Caco-2 (cell line): ENCODE measurements at regions not wholly inside any gene's neighbourhood (a gene's known extent, or its start where the extent isn't known, plus 50 kb on each side); places are given as distances from the start of the nearest gene placed in this dataset.

Source experiments
- BruUV-seq: library from RNA; stranded (reverse); fragments of 400-500 nt; replicated peaks from 2 replicates; lab custom pipeline; 2021; lab: Mats Ljungman, UMichigan
- CTCF ChIA-PET: fragments of 300-600 bp; sonication (Branson Sonifier 250); formaldehyde crosslinking; loops from one replicate; lab custom pipeline; 2022; ENCODE audit warnings: antibody characterized with exemption; lab: Charles Lee
- POLR2A ChIA-PET: fragments of 300-600 bp; sonication (Branson Sonifier 250); formaldehyde crosslinking; loops from one replicate; lab custom pipeline; 2022; ENCODE audit warnings: antibody characterized with exemption; lab: Charles Lee
- DNase-seq, 2 experiments: peaks; one replicate each; pipeline versions ENCODE4 v3.0.0 to v3.0.0-alpha.2; 2020 to 2022
- H3K27me3 ChIP-seq: replicated peaks from 2 replicates; pipeline ENCODE4 v1.6.0; 2011; ENCODE audit warnings: low read length; ENCODE audit not compliant: control insufficient read depth, insufficient read depth
- H3K36me3 ChIP-seq: 2 replicates; pipeline ENCODE4 v1.5.1; 2011; ENCODE audit warnings: low read length; ENCODE audit not compliant: control insufficient read depth, insufficient read depth
- H3K4me1 ChIP-seq: fragments of 250-450 bp; sonication (Bioruptor Pico); 2 replicates; pipeline ENCODE4 v1.5.1; 2020; ENCODE audit warnings: mild to moderate bottlenecking
- H3K4me3 ChIP-seq: 2 replicates; pipeline ENCODE4 v1.5.1; 2011; ENCODE audit warnings: low read depth, mild to moderate bottlenecking, control low read depth, low read length
- H3K9me3 ChIP-seq: fragments of 250-450 bp; sonication (Bioruptor Pico); 2 replicates; pipeline ENCODE4 v1.5.1; 2020; ENCODE audit warnings: mild to moderate bottlenecking, moderate library complexity
- H3K27ac Mint-ChIP-seq: one replicate; pipeline ENCODE4 v1.8.0; 2022; ENCODE audit warnings: mixed read lengths; ENCODE audit not compliant: unreplicated experiment
- H3K27me3 Mint-ChIP-seq: one replicate; pipeline ENCODE4 v1.8.0; 2022; ENCODE audit warnings: mixed read lengths; ENCODE audit not compliant: insufficient read depth, unreplicated experiment
- H3K36me3 Mint-ChIP-seq: one replicate; pipeline ENCODE4 v1.8.0; 2022; ENCODE audit warnings: mild to moderate bottlenecking, mixed read lengths; ENCODE audit not compliant: insufficient read depth, unreplicated experiment
- H3K4me1 Mint-ChIP-seq: one replicate; pipeline ENCODE4 v1.8.0; 2022; ENCODE audit warnings: low read depth, mixed read lengths; ENCODE audit not compliant: unreplicated experiment
- H3K4me3 Mint-ChIP-seq: one replicate; pipeline ENCODE4 v1.8.0; 2022; ENCODE audit warnings: mild to moderate bottlenecking, moderate library complexity, mixed read lengths; ENCODE audit not compliant: unreplicated experiment
- H3K9me3 Mint-ChIP-seq: one replicate; pipeline ENCODE4 v1.8.0; 2022; ENCODE audit warnings: mixed read lengths; ENCODE audit not compliant: unreplicated experiment
- CTCF ChIP-seq, 2 experiments: fragments of 200-600 bp in 1 of 2; IDR thresholded peaks; 1 replicate in 1 of 2; 2 replicates in 1 of 2; pipeline versions ENCODE4 v1.5.1 to v1.8.0; 2011 to 2022; ENCODE audit warnings: antibody characterized with exemption in 1 of 2, control low read depth in 1 of 2, inconsistent platforms in 1 of 2, low read depth in 1 of 2, low read length in 1 of 2, mild to moderate bottlenecking in 1 of 2, moderate library complexity in 1 of 2; ENCODE audit not compliant: insufficient read depth in 1 of 2, severe bottlenecking in 1 of 2, unreplicated experiment in 1 of 2
- intact Hi-C: fragments of 100-400 bp; cut with micrococcal nuclease; formaldehyde crosslinking; loops from one replicate; pipeline ENCODE4 v1.10.0; 2022; ENCODE audit not compliant: unreplicated experiment

- H3K4me3 Mint-ChIP-seq = no peak overlapping the region
- ChIA-PET CTCF (no interaction called here), POLR2A (no interaction called here)
- no peak for TF ChIP-seq CTCF (IDR thresholded peaks at IDR 0.05; ENCODE audit: insufficient read depth in 1 of 2, low read depth in 1 of 2, low read length in 1 of 2, severe bottlenecking in 1 of 2, unreplicated experiment in 1 of 2)
- no peak overlapping the region for H3K27ac Mint-ChIP-seq
- Histone ChIP-seq H3K27me3 (peaks cover 1% of the 10 kb centered on the region; the same call in 1 of the 2 replicates), H3K4me3 (no peak overlapping the region), H3K4me1 (no peaks in the 10 kb centered on the region), H3K9me3 (no peaks in the 10 kb centered on the region), H3K36me3 (no peaks in the 10 kb centered on the region)
- H3K4me1 Mint-ChIP-seq = no peaks in the 10 kb centered on the region
- H3K27me3 Mint-ChIP-seq = peaks cover 4% of the 10 kb centered on the region
- intact Hi-C loops = no loop called here
- DNase-seq = no peak
- H3K9me3 Mint-ChIP-seq = no peaks in the 10 kb centered on the region
- no TSS peak for BruUV-seq
- no peaks in the 10 kb centered on the region for H3K36me3 Mint-ChIP-seq
Observed at GRCh38 chr3:139130390-139131140, 85.9 kb upstream of the PRR23C start.

GRCh38 chr3:139131951-139132350, 87.3 kb upstream of the PRR23C start:
- H3K36me3 Mint-ChIP-seq = no peaks in the 10 kb centered on the region
- no peaks in the 10 kb centered on the region for H3K4me1 ChIP-seq
- intact Hi-C loops = no loop called here
- H3K36me3 ChIP-seq = no peaks in the 10 kb centered on the region
- no peak overlapping the region for H3K4me3 Mint-ChIP-seq
- H3K9me3 ChIP-seq = no peaks in the 10 kb centered on the region
- H3K9me3 Mint-ChIP-seq = no peaks in the 10 kb centered on the region
- no peaks in the 10 kb centered on the region for H3K4me1 Mint-ChIP-seq
- DNase-seq = no peak
- H3K4me3 ChIP-seq = no peak overlapping the region
- no peak for TF ChIP-seq CTCF (IDR thresholded peaks at IDR 0.05; ENCODE audit: insufficient read depth in 1 of 2, low read depth in 1 of 2, low read length in 1 of 2, severe bottlenecking in 1 of 2, unreplicated experiment in 1 of 2)
- peaks cover 1% of the 10 kb centered on the region; the same call in 1 of the 2 replicates for H3K27me3 ChIP-seq
- ChIA-PET CTCF (no interaction called here), POLR2A (no interaction called here)
- peaks cover 4% of the 10 kb centered on the region for H3K27me3 Mint-ChIP-seq
- BruUV-seq = no TSS peak
- H3K27ac Mint-ChIP-seq = no peak overlapping the region

- Mint-ChIP-seq H3K36me3 (no peaks in the 10 kb centered on the region), H3K27me3 (peaks cover 4% of the 10 kb centered on the region), H3K4me1 (no peaks in the 10 kb centered on the region), H3K27ac (no peak overlapping the region), H3K9me3 (no peaks in the 10 kb centered on the region), H3K4me3 (no peak overlapping the region)
- ChIA-PET POLR2A (no interaction called here), CTCF (no interaction called here)
- DNase-seq = no peak
- no TSS peak for BruUV-seq
- H3K9me3 ChIP-seq = no peaks in the 10 kb centered on the region
- H3K27me3 ChIP-seq = peaks cover 1% of the 10 kb centered on the region; the same call in 1 of the 2 replicates
- intact Hi-C loops = no loop called here
- no peak for TF ChIP-seq CTCF (IDR thresholded peaks at IDR 0.05; ENCODE audit: insufficient read depth in 1 of 2, low read depth in 1 of 2, low read length in 1 of 2, severe bottlenecking in 1 of 2, unreplicated experiment in 1 of 2)
- H3K4me1 ChIP-seq = no peaks in the 10 kb centered on the region
- H3K4me3 ChIP-seq = no peak overlapping the region
- no peaks in the 10 kb centered on the region for H3K36me3 ChIP-seq
Observed at GRCh38 chr3:139132976-139133375, 88.3 kb upstream of the PRR23C start.
